H1 (cell line): ENCODE measurements at regions not wholly inside any gene's neighbourhood (a gene's known extent, or its start where the extent isn't known, plus 50 kb on each side); places are given as distances from the start of the nearest gene placed in this dataset.

Experiments
- CEBPB ChIP-seq: IDR thresholded peaks from 2 replicates; pipeline ENCODE4 v1.6.1; 2012; ENCODE audit warnings: low read depth, low read length
- CHD1 ChIP-seq: IDR thresholded peaks from 2 replicates; pipeline ENCODE4 v1.6.1; 2012; ENCODE audit warnings: low read depth, low read length, improper control_type of control experiment
- CHD2 ChIP-seq: IDR thresholded peaks from 2 replicates; pipeline ENCODE4 v1.6.1; 2012; ENCODE audit warnings: low read length, improper control_type of control experiment
- EP300 ChIP-seq, 2 experiments: IDR thresholded peaks; 1 replicate in 1 of 2; 2 replicates in 1 of 2; pipeline ENCODE4 v1.6.1; 2011 to 2012; ENCODE audit warnings: low read depth in 2 of 2, low read length in 2 of 2, mild to moderate bottlenecking in 2 of 2, borderline replicate concordance in 1 of 2, inconsistent platforms in 1 of 2, moderate library complexity in 1 of 2
- GABPA ChIP-seq: IDR thresholded peaks from 2 replicates; pipeline ENCODE4 v1.6.1; 2011; ENCODE audit warnings: mild to moderate bottlenecking, low read length, moderate library complexity, borderline replicate concordance; ENCODE audit not compliant: insufficient read depth
- POU5F1 ChIP-seq: IDR thresholded peaks from 2 replicates; pipeline ENCODE4 v1.6.1; 2011; ENCODE audit warnings: low read depth, mild to moderate bottlenecking, low read length, moderate library complexity
- RXRA ChIP-seq: IDR thresholded peaks from 2 replicates; pipeline ENCODE4 v1.6.1; 2011; ENCODE audit warnings: low read depth, mild to moderate bottlenecking, low read length, moderate library complexity; ENCODE audit not compliant: insufficient read depth
- SP1 ChIP-seq: IDR thresholded peaks from 2 replicates; pipeline ENCODE4 v1.6.1; 2011; ENCODE audit warnings: low read depth, low read length
- SP4 ChIP-seq: IDR thresholded peaks from 2 replicates; pipeline ENCODE4 v1.6.1; 2012; ENCODE audit warnings: low read length, inconsistent platforms
- TAF1 ChIP-seq: IDR thresholded peaks from 2 replicates; pipeline ENCODE4 v1.6.1; 2011; ENCODE audit warnings: mild to moderate bottlenecking, low read depth, low read length
- TEAD4 ChIP-seq: IDR thresholded peaks from 2 replicates; pipeline ENCODE4 v1.6.1; 2012; ENCODE audit warnings: low read depth, low read length, inconsistent platforms, mixed read lengths
- YY1 ChIP-seq: IDR thresholded peaks from 2 replicates; pipeline ENCODE4 v1.6.1; 2011; ENCODE audit warnings: low read depth, mild to moderate bottlenecking, low read length
- TF ChIP-seq, protein P1 (sequence below), 3 experiments: IDR thresholded peaks; 1 replicate in 2 of 3; 2 replicates in 1 of 3; pipeline versions ENCODE4 v1.5.1 to v1.6.1; 2011; ENCODE audit warnings: low read length in 3 of 3, mild to moderate bottlenecking in 3 of 3, inconsistent platforms in 2 of 3, low read depth in 1 of 3, moderate library complexity in 1 of 3; ENCODE audit not compliant: insufficient read depth in 1 of 3; ENCODE audit errors: control extremely low read depth in 1 of 3
- TF ChIP-seq, protein P2 (sequence below): IDR thresholded peaks from 2 replicates; pipeline ENCODE4 v1.6.1; 2011; ENCODE audit warnings: low read depth, mild to moderate bottlenecking, low read length; ENCODE audit not compliant: insufficient read depth

- TF ChIP-seq, protein P1, sequence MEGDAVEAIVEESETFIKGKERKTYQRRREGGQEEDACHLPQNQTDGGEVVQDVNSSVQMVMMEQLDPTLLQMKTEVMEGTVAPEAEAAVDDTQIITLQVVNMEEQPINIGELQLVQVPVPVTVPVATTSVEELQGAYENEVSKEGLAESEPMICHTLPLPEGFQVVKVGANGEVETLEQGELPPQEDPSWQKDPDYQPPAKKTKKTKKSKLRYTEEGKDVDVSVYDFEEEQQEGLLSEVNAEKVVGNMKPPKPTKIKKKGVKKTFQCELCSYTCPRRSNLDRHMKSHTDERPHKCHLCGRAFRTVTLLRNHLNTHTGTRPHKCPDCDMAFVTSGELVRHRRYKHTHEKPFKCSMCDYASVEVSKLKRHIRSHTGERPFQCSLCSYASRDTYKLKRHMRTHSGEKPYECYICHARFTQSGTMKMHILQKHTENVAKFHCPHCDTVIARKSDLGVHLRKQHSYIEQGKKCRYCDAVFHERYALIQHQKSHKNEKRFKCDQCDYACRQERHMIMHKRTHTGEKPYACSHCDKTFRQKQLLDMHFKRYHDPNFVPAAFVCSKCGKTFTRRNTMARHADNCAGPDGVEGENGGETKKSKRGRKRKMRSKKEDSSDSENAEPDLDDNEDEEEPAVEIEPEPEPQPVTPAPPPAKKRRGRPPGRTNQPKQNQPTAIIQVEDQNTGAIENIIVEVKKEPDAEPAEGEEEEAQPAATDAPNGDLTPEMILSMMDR (IDR thresholded peaks at IDR 0.05; ENCODE audit: control extremely low read depth in 1 of 3, insufficient read depth in 1 of 3, low read depth in 1 of 3, low read length in 3 of 3) = peak in 2 of 3 experiments; percentile 33 to 38; a peak in 3 of 4 replicates
- TF ChIP-seq CHD1 (no peak), CHD2 (no peak), CEBPB (no peak), SP4 (no peak), EP300 (IDR thresholded peaks at IDR 0.05; ENCODE audit: borderline replicate concordance in 1 of 2, low read depth in 2 of 2, low read length in 2 of 2) (no peak), SP1 (no peak), TEAD4 (no peak), RXRA (no peak), TAF1 (no peak), YY1 (no peak), POU5F1 (no peak), GABPA (no peak)
- TF ChIP-seq, protein P2, sequence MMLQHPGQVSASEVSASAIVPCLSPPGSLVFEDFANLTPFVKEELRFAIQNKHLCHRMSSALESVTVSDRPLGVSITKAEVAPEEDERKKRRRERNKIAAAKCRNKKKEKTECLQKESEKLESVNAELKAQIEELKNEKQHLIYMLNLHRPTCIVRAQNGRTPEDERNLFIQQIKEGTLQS = no peak
Measured at GRCh38 chr15:91589360-91589759, 264.1 kb upstream of the SLCO3A1 start.
